OCI-LY7 (cell line): ENCODE measurements at regions not wholly inside any gene's neighbourhood (a gene's known extent, or its start where the extent isn't known, plus 50 kb on each side); places are given as distances from the start of the nearest gene placed in this dataset.

Experiments used
- EZH2phosphoT487 ChIP-seq: fragments of 200-600 bp; sonication (generic); IDR thresholded peaks from 2 replicates; pipeline ENCODE4 v1.6.1; 2018; ENCODE audit warnings: low read depth, borderline replicate concordance, mild to moderate bottlenecking, mixed run types, antibody characterized with exemption, low read length, moderate library complexity, mixed read lengths
- TF ChIP-seq, protein P1 (sequence below): fragments of 200-600 bp; sonication (generic); conservative IDR thresholded peaks from 2 replicates; pipeline ENCODE4 v1.5.1; 2014; ENCODE audit warnings: mild to moderate bottlenecking, antibody characterized with exemption, low read length, moderate library complexity, mixed read lengths

DNA sequence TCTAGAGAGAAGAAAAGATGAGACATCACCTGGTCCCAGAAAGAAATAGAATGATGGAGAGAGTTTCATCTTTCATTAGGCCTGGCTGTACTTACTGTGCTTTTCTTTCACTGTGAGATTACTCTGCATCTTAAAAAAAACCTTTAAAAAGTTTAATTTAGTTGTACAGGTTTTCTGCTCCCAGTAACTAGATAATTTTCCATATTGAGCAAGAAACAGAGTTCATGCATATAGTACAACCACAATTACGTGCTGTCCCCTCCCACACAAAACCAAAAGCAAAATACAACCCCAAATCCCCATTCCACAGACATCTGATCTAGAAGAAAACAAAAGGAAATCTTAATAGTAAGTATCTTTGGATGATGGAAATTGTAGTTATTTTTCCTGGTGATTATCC lies 371.2 kb downstream of the SH2D1A start:
- TF ChIP-seq, protein P1, sequence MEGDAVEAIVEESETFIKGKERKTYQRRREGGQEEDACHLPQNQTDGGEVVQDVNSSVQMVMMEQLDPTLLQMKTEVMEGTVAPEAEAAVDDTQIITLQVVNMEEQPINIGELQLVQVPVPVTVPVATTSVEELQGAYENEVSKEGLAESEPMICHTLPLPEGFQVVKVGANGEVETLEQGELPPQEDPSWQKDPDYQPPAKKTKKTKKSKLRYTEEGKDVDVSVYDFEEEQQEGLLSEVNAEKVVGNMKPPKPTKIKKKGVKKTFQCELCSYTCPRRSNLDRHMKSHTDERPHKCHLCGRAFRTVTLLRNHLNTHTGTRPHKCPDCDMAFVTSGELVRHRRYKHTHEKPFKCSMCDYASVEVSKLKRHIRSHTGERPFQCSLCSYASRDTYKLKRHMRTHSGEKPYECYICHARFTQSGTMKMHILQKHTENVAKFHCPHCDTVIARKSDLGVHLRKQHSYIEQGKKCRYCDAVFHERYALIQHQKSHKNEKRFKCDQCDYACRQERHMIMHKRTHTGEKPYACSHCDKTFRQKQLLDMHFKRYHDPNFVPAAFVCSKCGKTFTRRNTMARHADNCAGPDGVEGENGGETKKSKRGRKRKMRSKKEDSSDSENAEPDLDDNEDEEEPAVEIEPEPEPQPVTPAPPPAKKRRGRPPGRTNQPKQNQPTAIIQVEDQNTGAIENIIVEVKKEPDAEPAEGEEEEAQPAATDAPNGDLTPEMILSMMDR, result no peak
- TF ChIP-seq EZH2phosphoT487, result no peak
